HG03439 (cell line): ENCODE measurements at regions not wholly inside any gene's neighbourhood (a gene's known extent, or its start where the extent isn't known, plus 50 kb on each side); places are given as distances from the start of the nearest gene placed in this dataset.
"Not testable (repeated sequence)": the region's sequence is repeated elsewhere in the genome, so short reads cannot be mapped to it uniquely, and the experiment has no call there.

ENCODE experiments used
- ATAC-seq: cut with Tn5 transposase; IDR thresholded peaks from one replicate; pipeline ENCODE4 v1.9.1; 2021; ENCODE audit warnings: mild to moderate bottlenecking, moderate library complexity; ENCODE audit not compliant: unreplicated experiment

DNA sequence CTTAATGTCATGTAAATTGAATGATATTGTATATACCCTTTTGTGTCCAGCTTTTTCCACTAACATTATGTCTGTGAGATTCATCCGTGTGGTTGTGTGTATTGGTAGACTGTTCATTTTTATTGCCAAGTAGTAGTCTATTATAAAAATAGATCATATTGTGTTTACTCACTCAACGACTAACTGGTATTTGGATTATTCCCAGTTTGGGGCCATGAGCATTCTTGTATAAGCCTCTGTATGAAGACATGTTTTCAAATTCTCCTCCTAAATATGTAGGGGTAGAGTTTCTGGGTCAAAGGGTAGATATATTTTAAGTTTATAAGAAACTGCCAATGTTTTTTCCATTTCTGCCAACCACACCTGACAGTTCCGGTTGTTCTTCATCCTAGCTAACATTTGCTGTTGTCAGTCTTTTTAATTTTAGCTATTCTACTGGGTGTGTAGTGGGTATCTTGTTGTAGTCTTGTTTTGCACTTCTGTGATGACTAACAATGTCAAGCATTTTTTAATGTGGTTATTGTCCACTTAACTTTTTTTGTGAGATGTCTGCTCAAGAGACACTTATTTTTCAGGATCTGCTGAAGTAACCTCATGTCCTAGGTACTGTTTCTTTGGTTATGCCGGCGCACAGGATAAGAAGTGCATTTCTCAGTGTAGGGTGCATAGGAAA lies 93.2 kb downstream of the DACT1 start:
- no peak for ATAC-seq

DNA sequence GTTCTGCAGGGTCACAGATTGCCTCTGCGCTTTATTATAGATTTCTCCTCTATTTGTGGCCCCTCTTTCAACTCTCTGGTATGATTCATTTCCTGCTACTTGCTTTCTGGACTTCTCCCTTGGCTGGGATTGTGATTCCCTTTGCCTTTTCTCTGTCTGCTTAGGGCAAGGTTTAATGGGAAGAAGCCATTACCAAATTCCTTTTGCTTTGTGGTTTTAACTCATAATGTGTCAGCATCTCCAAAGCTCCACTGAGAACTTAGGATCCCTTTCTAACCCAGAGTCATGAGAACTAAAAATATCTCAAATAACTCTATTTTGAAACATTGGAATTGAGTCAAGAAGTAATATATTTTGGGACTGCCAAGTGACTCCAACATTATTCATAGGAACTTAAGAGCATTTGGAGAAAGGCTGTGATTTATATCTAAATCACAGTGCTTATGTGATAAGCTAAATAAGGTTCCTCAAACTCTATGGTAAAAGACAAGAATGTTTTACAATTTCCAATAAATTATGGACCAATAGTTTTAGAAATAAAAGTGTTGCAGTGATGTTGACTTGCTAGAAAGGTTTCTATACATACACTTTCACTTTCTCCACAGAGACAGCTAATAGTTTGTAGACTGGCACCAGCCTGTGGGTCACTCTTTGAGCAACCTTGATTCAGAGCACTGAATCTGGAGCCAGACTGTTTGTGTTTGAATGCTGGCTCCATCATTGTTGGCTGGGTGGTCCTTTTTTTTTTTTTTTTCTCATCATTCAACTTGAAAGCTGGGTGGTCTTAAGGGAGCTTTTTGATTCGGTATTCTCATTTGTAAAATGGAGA lies 93.9 kb downstream of the DACT1 start:
- no peak for ATAC-seq

DNA sequence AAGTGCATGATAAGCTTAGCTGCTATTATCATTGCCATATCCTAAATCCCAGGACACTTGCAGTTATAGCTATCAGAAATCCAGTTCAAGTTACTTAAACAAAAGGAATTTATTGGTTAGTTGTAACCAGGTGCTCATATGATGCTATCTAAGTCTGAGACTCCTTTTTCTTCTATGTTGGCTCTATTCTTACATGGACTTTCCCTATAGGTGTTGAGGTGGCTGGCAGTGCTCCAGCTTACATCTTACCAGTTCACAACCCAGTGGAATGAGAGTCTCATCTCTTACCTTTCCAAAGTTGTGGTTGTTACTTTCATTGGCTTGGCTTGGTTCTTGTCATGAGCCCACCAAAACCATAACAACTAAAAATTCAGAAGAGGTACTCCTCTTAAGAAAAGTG lies 94.6 kb downstream of the DACT1 start:
- ATAC-seq, result no peak

DNA sequence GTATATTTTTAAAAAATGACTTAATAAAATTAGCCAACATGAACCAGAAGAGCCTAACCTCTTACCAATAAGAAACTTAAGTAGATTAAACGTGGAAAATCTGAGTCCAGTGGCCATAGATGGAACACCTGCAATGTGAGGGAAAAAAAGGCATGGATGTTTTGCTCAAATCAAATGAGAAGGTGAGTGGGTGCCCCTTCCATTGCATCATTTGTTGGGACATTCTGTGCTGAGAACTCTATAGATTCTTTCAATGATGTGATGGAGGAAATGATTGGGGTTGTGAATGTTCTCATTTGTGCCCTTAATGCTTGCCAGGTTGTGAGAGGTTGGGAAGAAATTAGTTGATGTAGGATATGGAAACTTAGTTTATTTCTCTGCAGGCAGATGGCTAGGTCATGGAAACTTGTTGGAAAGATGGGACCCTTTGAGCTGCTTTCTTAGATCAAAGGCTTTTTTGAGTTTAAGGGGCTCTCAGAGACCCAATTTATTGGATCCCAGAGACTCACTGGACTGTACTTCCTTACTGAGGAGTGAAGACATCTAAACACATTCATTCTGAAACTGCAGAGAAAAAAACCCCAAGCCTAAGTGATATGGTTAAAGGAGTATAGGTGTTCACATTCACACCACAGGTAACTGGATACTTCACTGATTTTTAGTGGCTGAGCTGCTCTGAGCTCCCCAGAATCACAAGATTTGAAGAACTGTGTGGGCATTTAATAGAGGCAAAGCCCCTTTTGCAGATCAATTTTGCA lies 95.9 kb downstream of the DACT1 start:
- no peak for ATAC-seq

- no peak for ATAC-seq
Measured at GRCh38 chr14:58735596-58735995, 97.8 kb downstream of the DACT1 start.

GRCh38 chr14:58736606-58737005 lies 98.8 kb downstream of the DACT1 start:
- no peak for ATAC-seq

DNA sequence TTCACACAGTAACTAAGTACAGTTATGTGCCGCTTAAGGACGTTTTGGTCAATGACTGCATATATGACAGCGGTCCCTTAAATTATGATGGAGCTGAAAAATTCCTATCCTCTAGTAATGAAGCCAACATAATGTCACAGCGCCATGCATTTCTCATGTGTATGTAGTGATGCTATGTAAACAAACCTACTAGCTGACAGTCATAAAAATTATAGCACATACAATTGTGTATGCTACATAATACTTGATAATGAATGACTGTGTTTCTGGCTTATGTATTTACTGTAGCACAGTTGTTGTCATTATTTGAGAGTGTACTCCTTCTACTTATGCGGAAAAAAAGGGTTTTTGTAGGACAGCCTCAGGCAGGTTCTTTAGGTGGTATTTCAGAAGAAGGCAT lies 99.7 kb downstream of the DACT1 start:
- no peak for ATAC-seq

- no peak for ATAC-seq
Measured at GRCh38 chr14:58738189-58738836, 100.6 kb downstream of the DACT1 start.

- ATAC-seq, result no peak
Measured at GRCh38 chr14:58738876-58739275, 101.1 kb downstream of the DACT1 start.

DNA sequence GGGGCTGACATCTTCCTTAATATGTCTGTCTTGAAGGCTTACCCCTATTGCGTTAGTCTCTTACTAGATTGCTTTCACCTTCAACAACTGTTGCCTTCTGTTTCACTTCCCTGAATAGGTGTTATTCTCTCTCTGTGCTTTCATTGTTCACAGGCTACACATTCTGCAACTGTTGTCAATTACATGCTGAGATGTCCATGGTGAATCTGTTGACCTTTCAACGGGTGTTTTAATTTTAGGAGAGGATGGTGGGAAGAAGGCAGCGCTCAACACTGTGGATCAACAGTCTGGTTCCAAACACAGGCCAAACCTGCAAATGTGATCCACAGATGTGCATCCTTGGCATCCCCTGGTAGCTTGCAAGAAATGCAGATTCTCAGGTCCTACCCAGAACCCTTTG lies 101.9 kb downstream of the DACT1 start:
- peak; percentile 71 for ATAC-seq

- ATAC-seq, result no peak
Measured at GRCh38 chr14:58740379-58740935, 102.7 kb downstream of the DACT1 start.

GRCh38 chr14:58744801-58745394 lies 107.1 kb downstream of the DACT1 start:
- no peak for ATAC-seq

GRCh38 chr14:58746261-58746660 lies 108.5 kb downstream of the DACT1 start:
- no peak for ATAC-seq

DNA sequence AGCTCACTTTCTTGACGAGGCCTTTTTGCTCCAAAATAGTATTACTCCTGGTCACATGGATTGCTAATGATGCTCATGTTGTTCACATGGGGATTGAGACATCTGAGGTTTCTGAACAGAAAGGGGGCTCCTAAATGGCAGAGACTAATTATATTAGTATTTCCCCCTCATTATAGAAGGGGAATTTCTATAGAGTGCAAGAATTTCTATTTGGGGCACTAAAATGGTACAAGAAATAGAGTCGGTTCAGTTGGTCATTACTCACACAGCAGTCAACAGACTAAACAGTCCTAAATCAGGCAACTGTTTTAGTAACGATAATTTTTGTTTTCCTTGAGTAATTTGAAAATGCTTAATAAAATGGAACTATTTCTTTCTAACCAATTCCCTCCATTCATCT lies 108.9 kb downstream of the DACT1 start:
- ATAC-seq, result no peak

- ATAC-seq, result no peak
Measured at GRCh38 chr14:58747181-58747580, 109.4 kb downstream of the DACT1 start.

GRCh38 chr14:58748251-58748650 lies 110.5 kb downstream of the DACT1 start:
- ATAC-seq, result not testable (repeated sequence)

DNA sequence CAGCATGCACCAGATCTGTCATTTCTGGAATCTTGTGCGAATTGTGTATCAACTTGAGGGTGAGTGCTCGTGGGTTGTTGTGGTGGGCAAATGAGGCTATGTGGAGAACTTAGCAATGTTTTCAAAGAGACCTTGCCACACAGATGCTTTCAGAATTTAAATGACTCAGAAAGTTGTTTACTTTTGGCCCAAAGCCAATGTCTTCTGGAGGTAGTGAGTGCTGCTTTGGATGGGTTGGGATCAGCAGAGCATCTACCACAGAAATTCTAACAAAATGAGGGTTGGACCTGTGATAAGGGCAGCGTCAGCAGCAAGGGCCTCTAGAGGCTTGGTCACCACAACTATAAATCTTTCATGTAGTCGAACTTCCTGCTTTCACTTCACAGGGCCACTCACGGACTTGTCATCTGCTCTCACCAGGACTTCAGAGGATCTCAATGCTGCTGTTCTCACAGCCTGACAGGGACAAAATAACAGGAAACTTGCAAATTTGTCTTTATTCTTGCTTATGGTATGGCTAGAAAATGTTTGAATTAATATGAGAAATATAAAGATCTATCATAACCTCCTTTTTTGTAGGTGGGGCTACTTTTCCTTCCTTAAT lies 111.4 kb downstream of the DACT1 start:
- ATAC-seq, result peak; percentile 89

- ATAC-seq, result no peak
Measured at GRCh38 chr14:58750321-58751269, 112.8 kb downstream of the DACT1 start.

GRCh38 chr14:58751788-58752187 lies 114.0 kb downstream of the DACT1 start:
- ATAC-seq, result no peak
